Colonic mucosa (tissue), 4 donors: ENCODE measurements at regions not wholly inside any gene's neighbourhood (a gene's known extent, or its start where the extent isn't known, plus 50 kb on each side); places are given as distances from the start of the nearest gene placed in this dataset.

ENCODE experiments used
- DNase-seq: peaks from one replicate; pipeline ENCODE4 v3.0.0-alpha.2; 2020
- H3K27ac ChIP-seq: fragments of 200-600 bp; one replicate; pipeline ENCODE4 v1.8.0; 2021
- H3K27me3 ChIP-seq: fragments of 200-600 bp; one replicate; pipeline ENCODE4 v1.8.0; 2021
- H3K36me3 ChIP-seq: fragments of 200-600 bp; one replicate; pipeline ENCODE4 v1.8.0; 2021
- H3K4me1 ChIP-seq: fragments of 200-600 bp; one replicate; pipeline ENCODE4 v1.8.0; 2021; ENCODE audit warnings: mild to moderate bottlenecking
- H3K4me3 ChIP-seq: fragments of 200-600 bp; one replicate; pipeline ENCODE4 v1.8.0; 2021
- H3K9ac ChIP-seq, 2 donors: one replicate each; pipeline ENCODE4 v1.7.0; 2013; ENCODE audit warnings: control low read depth in 2 of 2, low read depth in 2 of 2, low read length in 2 of 2
- H3K9me3 ChIP-seq: fragments of 200-600 bp; one replicate; pipeline ENCODE4 v1.8.0; 2021
- CTCF ChIP-seq: fragments of 200-600 bp; IDR thresholded peaks from one replicate; pipeline ENCODE4 v1.8.0; 2022; ENCODE audit warnings: antibody characterized with exemption, mild to moderate bottlenecking
- intact Hi-C: fragments of 100-400 bp; cut with DNase I; formaldehyde crosslinking; loops from one replicate; pipeline ENCODE4 v1.14.1; 2022
- donor health status: healthy.
- donor health status: DM: no; HTN: no; CAD: no.
- donor health status: DM: no; HTN: no; CAD: no.

DNA sequence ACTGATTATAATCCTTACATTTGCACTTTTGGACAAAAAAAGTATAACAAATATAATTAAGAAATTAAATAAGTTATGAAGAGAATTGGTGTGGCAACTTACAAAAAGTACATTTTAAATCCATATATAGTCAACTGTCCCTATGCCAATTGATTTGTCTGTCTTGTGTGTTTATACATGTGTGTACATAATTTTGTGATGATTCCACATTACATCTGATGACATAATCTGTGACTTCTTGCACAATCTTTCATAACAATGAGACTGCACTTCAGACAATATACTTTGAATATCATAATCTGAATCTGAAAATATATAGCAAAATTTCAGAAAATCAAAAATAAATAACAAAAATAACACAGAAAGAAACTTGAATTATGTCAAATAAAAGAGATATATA, 953.4 kb downstream of the FAT4 start:
- Histone ChIP-seq H3K4me1 (no peaks in the 10 kb centered on the region), H3K9me3 (no peaks in the 10 kb centered on the region), H3K36me3 (no peaks in the 10 kb centered on the region), H3K4me3 (no peak overlapping the region), H3K27ac (no peak overlapping the region), H3K27me3 (no peaks in the 10 kb centered on the region), H3K9ac (no peak overlapping the region)
- intact Hi-C loops: no loop called here
- TF ChIP-seq CTCF: no peak
- no peak for DNase-seq

DNA sequence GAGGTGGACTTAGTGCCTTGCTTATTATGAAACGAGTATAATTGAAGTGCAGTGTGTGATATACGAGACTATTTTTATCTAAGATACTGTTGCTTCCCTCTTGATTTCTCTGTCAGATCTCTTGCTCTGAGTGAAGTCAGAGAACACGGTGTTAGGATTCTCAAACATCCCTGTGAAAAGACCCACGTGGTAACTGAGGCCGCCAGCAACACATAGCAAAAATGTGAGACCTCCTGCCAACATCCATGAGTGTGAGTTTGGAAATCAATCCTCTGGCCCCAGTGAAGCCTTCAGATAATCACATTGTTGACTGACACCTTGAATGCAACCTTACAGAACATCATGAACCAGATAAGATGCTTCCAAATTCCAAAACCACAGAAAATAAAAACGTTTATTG, 954.4 kb downstream of the FAT4 start:
- DNase-seq: no peak
- Histone ChIP-seq H3K27me3 (no peaks in the 10 kb centered on the region), H3K4me3 (no peak overlapping the region), H3K4me1 (no peaks in the 10 kb centered on the region), H3K36me3 (no peaks in the 10 kb centered on the region), H3K9me3 (no peaks in the 10 kb centered on the region), H3K9ac (no peak overlapping the region), H3K27ac (no peak overlapping the region)
- intact Hi-C loops: no loop called here
- no peak for TF ChIP-seq CTCF

- H3K9me3 ChIP-seq: no peaks in the 10 kb centered on the region
- H3K4me1 ChIP-seq: no peaks in the 10 kb centered on the region
- TF ChIP-seq CTCF: no peak
- H3K27me3 ChIP-seq: no peaks in the 10 kb centered on the region
- no peak overlapping the region for H3K27ac ChIP-seq
- intact Hi-C loops: no loop called here
- H3K36me3 ChIP-seq: no peaks in the 10 kb centered on the region
- no peak for DNase-seq
- no peak overlapping the region for H3K9ac ChIP-seq
- no peak overlapping the region for H3K4me3 ChIP-seq
Observed at GRCh38 chr4:126271292-126271691, 956.5 kb downstream of the FAT4 start.

DNA sequence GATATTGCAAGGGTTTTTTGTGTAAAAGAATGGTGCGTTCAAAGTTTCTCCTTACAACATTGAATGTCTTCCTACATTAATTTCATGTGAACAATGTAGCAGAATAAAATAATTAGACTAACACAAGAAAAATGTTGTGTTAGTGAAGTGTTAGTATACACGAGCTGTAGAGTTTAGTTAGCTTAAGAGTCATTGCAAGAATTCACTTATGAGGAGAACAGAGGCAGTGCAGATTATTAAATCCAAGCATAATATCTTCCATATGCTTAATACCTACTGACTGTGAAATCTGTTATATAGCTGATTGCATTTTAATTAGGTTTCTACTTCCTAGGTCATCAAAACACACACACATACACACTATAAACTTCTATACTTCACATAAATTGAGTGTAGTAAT, 959.0 kb downstream of the FAT4 start:
- Histone ChIP-seq H3K36me3 (no peaks in the 10 kb centered on the region), H3K9me3 (no peaks in the 10 kb centered on the region), H3K4me1 (no peaks in the 10 kb centered on the region), H3K4me3 (no peak overlapping the region), H3K27ac (no peak overlapping the region), H3K27me3 (no peaks in the 10 kb centered on the region), H3K9ac (no peak overlapping the region)
- intact Hi-C loops: no loop called here
- DNase-seq: no peak
- TF ChIP-seq CTCF: no peak

DNA sequence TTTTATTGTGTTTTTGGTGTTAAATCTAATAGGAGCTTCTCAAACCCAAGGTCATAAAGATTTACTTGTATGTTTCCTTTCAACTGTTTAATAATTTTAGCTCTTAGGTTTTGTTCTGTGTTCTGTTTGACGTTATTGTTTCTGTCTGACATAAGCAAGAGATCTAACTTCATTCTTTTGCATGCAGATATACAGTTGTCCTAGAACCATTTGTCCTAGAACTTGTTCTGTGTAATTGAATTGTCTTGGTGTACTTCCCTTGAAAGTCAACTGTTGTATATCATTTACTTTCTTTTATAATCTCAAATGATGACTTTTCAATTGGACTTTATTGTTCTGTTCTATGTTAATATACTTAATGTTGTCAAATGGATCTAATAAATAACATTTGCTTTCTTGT, 977.1 kb downstream of the FAT4 start:
- intact Hi-C loops: no loop called here
- Histone ChIP-seq H3K27ac (no peak overlapping the region), H3K36me3 (no peaks in the 10 kb centered on the region), H3K9ac (no peak overlapping the region), H3K4me3 (no peak overlapping the region), H3K27me3 (no peaks in the 10 kb centered on the region), H3K9me3 (no peaks in the 10 kb centered on the region), H3K4me1 (no peaks in the 10 kb centered on the region)
- TF ChIP-seq CTCF: no peak
- DNase-seq: no peak

- intact Hi-C loops: no loop called here
- Histone ChIP-seq H3K4me1 (no peaks in the 10 kb centered on the region), H3K4me3 (no peak overlapping the region), H3K36me3 (no peaks in the 10 kb centered on the region), H3K27ac (no peak overlapping the region), H3K9ac (no peak overlapping the region), H3K27me3 (no peaks in the 10 kb centered on the region), H3K9me3 (no peaks in the 10 kb centered on the region)
- no peak for DNase-seq
- no peak for TF ChIP-seq CTCF
Observed at GRCh38 chr4:126298271-126298670, 983.5 kb downstream of the FAT4 start.
